Right atrium auricular region (tissue), 2 donors: ENCODE measurements at regions not wholly inside any gene's neighbourhood (a gene's known extent, or its start where the extent isn't known, plus 50 kb on each side); places are given as distances from the start of the nearest gene placed in this dataset.
A peak's percentile ranks its signal among the peaks of the same experiment; 100 is the strongest.

Source experiments
- DNase-seq: peaks from one replicate; pipeline ENCODE4 v3.0.0-alpha.2; 2019; ENCODE audit warnings: low spot score
- H3K27ac ChIP-seq, 2 donors: fragments of 200-600 bp; sonication (generic); 1 replicate in 1 of 2; 2 replicates in 1 of 2; pipeline ENCODE4 v1.5.1; 2016 to 2019
- H3K27me3 ChIP-seq, 2 donors: fragments of 200-600 bp; sonication (generic); one replicate each; pipeline versions ENCODE4 v1.5.1 to v1.6.0; 2017 to 2019
- H3K36me3 ChIP-seq: fragments of 200-600 bp; sonication (generic); one replicate; pipeline ENCODE4 v1.5.1; 2016
- H3K4me1 ChIP-seq, 2 donors: fragments of 200-600 bp; sonication (generic); one replicate each; pipeline versions ENCODE4 v1.5.1 to v1.6.0; 2017 to 2019
- H3K4me3 ChIP-seq, 2 donors: fragments of 200-600 bp; sonication (generic); 1 replicate in 1 of 2; 2 replicates in 1 of 2; pipeline ENCODE4 v1.5.1; 2017 to 2019; ENCODE audit warnings: mild to moderate bottlenecking in 1 of 2, moderate library complexity in 1 of 2
- H3K9me3 ChIP-seq, 2 donors: fragments of 200-600 bp; sonication (generic); one replicate each; pipeline ENCODE4 v1.5.1; 2019
- TF ChIP-seq, protein P1 (sequence below), 2 donors: fragments of 200-600 bp; sonication (generic); IDR thresholded peaks; one replicate each; pipeline ENCODE4 v1.5.1; 2019; ENCODE audit warnings: antibody characterized with exemption in 2 of 2

- Histone ChIP-seq H3K4me3 (no peak overlapping the region), H3K27ac (no peak overlapping the region), H3K36me3 (no peaks in the 10 kb centered on the region), H3K9me3 (peaks cover 0 to 13% of the 10 kb centered on the region in 2 donors), H3K4me1 (no peaks in the 10 kb centered on the region), H3K27me3 (no peaks in the 10 kb centered on the region)
- TF ChIP-seq, protein P1, sequence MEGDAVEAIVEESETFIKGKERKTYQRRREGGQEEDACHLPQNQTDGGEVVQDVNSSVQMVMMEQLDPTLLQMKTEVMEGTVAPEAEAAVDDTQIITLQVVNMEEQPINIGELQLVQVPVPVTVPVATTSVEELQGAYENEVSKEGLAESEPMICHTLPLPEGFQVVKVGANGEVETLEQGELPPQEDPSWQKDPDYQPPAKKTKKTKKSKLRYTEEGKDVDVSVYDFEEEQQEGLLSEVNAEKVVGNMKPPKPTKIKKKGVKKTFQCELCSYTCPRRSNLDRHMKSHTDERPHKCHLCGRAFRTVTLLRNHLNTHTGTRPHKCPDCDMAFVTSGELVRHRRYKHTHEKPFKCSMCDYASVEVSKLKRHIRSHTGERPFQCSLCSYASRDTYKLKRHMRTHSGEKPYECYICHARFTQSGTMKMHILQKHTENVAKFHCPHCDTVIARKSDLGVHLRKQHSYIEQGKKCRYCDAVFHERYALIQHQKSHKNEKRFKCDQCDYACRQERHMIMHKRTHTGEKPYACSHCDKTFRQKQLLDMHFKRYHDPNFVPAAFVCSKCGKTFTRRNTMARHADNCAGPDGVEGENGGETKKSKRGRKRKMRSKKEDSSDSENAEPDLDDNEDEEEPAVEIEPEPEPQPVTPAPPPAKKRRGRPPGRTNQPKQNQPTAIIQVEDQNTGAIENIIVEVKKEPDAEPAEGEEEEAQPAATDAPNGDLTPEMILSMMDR (IDR thresholded peaks at IDR 0.05) = no peak
- DNase-seq = no peak
Observed at GRCh38 chr2:60157283-60157682, 396.2 kb downstream of the BCL11A start.

DNA sequence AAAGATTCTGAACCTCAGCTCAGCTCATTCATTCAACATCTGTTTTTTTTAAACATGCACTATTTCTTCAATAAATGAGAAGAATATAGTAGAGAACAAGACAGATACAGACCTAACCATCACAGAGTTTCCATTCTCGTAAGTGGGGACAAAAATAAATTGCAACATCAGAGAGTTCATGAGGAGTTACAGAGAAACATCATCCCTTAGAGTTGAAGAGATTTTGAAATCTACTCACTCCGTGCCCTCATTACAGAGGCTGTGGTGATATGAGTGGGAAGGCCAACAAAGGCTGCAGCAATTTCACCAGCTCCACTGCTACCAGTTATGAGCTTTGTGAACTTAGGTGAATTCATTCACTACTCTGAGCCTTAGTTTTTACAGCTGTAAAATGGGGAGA is 399.3 kb downstream of the BCL11A start:
- TF ChIP-seq, protein P1 (IDR thresholded peaks at IDR 0.05) = no peak
- Histone ChIP-seq H3K27me3 (no peaks in the 10 kb centered on the region), H3K9me3 (peaks cover 0 to 16% of the 10 kb centered on the region in 2 donors), H3K27ac (no peak overlapping the region), H3K36me3 (no peaks in the 10 kb centered on the region), H3K4me3 (no peak overlapping the region), H3K4me1 (no peaks in the 10 kb centered on the region)
- no peak for DNase-seq

DNA sequence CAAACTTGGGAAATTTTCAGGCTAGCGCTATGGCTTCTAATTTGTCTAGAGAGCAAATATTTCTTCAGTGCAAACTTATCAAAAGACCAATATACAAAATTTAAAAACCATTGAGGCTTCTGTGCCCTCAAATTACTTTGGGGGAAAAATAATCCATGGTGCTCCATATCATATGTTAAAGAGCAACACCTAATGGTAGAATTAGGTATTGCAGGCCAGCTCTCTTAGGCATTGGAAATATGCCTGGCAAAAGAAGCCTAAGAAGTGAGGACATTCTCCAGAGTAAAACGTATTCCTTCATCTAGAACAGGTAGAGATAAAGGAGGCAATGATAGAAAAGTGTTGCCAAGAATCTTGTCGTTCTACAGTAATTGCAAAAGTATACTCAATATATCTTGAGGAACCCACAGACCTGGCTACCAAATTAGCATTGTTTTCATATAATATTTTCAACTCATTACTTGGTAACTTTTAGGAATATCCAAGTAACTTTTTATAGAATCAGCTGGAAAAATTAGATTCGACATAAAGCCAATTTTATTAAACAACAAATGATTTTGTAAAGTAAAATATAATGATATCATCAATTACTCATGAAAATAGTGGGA is 401.1 kb downstream of the BCL11A start:
- no peak for DNase-seq
- TF ChIP-seq, protein P1 (IDR thresholded peaks at IDR 0.05) = peak; percentile 20 to 62
- Histone ChIP-seq H3K4me3 (no peak overlapping the region), H3K4me1 (no peaks in the 10 kb centered on the region), H3K27me3 (no peaks in the 10 kb centered on the region), H3K9me3 (peaks cover 0 to 16% of the 10 kb centered on the region in 2 donors), H3K36me3 (no peaks in the 10 kb centered on the region), H3K27ac (no peak overlapping the region)

GRCh38 chr2:60149176-60149575 is 404.3 kb downstream of the BCL11A start:
- TF ChIP-seq, protein P1 (IDR thresholded peaks at IDR 0.05) = no peak
- DNase-seq = no peak
- Histone ChIP-seq H3K36me3 (no peaks in the 10 kb centered on the region), H3K4me1 (no peaks in the 10 kb centered on the region), H3K9me3 (peaks cover 0 to 16% of the 10 kb centered on the region in 2 donors), H3K27me3 (no peaks in the 10 kb centered on the region), H3K27ac (no peak overlapping the region), H3K4me3 (no peak overlapping the region)

DNA sequence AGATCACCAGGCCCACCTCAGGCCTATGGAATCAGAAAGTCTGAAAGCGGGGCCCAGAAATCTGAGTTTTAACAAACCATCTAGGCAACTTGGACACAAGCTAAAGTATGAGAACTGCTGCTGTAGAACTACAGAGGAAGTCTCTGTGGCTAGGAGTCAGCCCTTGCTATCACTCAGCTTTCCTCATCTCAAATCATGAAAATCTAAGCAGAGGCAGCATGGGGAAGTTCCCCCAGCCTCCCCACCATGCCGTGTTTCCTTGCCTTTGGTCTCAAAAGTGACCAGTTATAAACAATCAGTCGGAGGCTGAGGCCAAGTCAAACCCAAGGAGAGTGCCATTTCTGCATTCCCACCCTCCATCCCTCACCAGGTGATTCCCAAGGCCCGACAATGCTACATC is 404.7 kb downstream of the BCL11A start:
- TF ChIP-seq, protein P1 (IDR thresholded peaks at IDR 0.05) = no peak

DNA sequence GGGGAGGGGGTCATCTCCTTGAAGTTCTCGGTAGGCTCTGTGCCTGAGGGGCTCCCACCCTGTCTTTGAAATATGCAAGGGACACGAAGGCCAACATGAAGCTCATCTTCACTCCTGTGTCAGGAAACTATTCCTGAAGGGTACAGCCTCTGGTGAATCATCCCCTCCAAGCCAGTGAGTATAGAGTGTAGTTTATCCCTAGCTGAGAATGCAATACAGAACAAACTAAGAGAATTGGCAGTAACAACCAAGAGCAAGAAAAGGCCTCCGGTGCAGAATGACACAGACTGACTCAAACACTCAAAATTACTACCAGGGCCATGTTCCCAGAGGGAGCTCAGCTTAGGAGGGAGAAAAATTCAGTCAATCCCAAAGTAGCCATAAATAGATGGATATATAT is 413.3 kb downstream of the BCL11A start:
- no peak for DNase-seq
- Histone ChIP-seq H3K27me3 (no peaks in the 10 kb centered on the region), H3K9me3 (peaks cover 0 to 14% of the 10 kb centered on the region in 2 donors), H3K36me3 (no peaks in the 10 kb centered on the region), H3K4me3 (no peak overlapping the region), H3K27ac (no peak overlapping the region), H3K4me1 (no peaks in the 10 kb centered on the region)
- TF ChIP-seq, protein P1 (IDR thresholded peaks at IDR 0.05) = no peak

More for the DNA sequence above, 404.7 kb downstream of the BCL11A start:
- no peak overlapping the region for H3K27ac ChIP-seq
- H3K9me3 ChIP-seq = peaks cover 0 to 13% of the 10 kb centered on the region in 2 donors
- H3K36me3 ChIP-seq = no peaks in the 10 kb centered on the region
- H3K4me3 ChIP-seq = no peak overlapping the region
- DNase-seq = no peak
- H3K27me3 ChIP-seq = no peaks in the 10 kb centered on the region
- H3K4me1 ChIP-seq = no peaks in the 10 kb centered on the region
